Activated naive CD4-positive, alpha-beta T cell treated with anti-CD3 and anti-CD28 coated beads, Interleukin-2, amount 10 ng/mL, durations not matched to agents 7 days and 5 days (primary cell): ENCODE measurements at regions not wholly inside any gene's neighbourhood (a gene's known extent, or its start where the extent isn't known, plus 50 kb on each side); places are given as distances from the start of the nearest gene placed in this dataset.
"Not testable (repeated sequence)": the region's sequence is repeated elsewhere in the genome, so short reads cannot be mapped to it uniquely, and the experiment has no call there.

ENCODE experiments used
- CTCF ChIA-PET: fragments of 350-600 bp; sonication (Branson Sonifier 250); formaldehyde crosslinking; loops from one replicate; lab custom pipeline; 2021; ENCODE audit warnings: antibody characterized with exemption; lab: Charles Lee
- DNase-seq: peaks from one replicate; pipeline ENCODE4 v3.0.0-alpha.2; 2020
- H3K27ac Mint-ChIP-seq: one replicate; pipeline ENCODE4 v1.8.0; 2021; ENCODE audit warnings: mild to moderate bottlenecking, moderate library complexity, mixed read lengths
- H3K27me3 Mint-ChIP-seq: one replicate; pipeline ENCODE4 v1.8.0; 2021; ENCODE audit warnings: mild to moderate bottlenecking, mixed read lengths
- H3K36me3 Mint-ChIP-seq: one replicate; pipeline ENCODE4 v1.8.0; 2021; ENCODE audit warnings: mixed read lengths
- H3K4me1 Mint-ChIP-seq: one replicate; pipeline ENCODE4 v1.8.0; 2021; ENCODE audit warnings: mixed read lengths
- H3K4me3 Mint-ChIP-seq: one replicate; pipeline ENCODE4 v1.8.0; 2021; ENCODE audit warnings: mild to moderate bottlenecking, moderate library complexity, mixed read lengths
- H3K9me3 Mint-ChIP-seq: one replicate; pipeline ENCODE4 v1.8.0; 2021; ENCODE audit warnings: mixed read lengths

DNA sequence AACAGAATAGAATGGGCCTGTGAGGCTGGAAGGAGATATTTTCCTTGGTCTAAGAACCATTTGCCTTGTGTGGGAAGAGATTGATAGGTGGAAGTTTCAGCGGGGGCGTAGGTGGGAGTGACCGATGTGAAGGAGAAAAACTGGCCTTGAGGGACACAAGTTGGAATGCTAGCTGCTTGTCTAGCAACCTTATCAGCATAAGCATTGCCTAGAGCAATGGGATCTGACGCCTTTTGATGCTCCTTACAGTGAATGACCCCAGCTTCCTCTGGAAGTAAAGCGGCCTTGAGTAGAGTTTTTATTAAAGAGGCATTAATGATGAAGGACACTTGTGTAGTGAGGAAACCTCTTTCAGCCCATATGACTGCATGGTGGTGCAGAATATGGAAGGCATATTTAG lies 843.8 kb upstream of the ANO3 start:
- H3K27ac Mint-ChIP-seq, H3K9me3 Mint-ChIP-seq, H3K4me1 Mint-ChIP-seq, H3K36me3 Mint-ChIP-seq, CTCF ChIA-PET, DNase-seq, H3K27me3 Mint-ChIP-seq, H3K4me3 Mint-ChIP-seq: not testable (repeated sequence)

- CTCF ChIA-PET = not testable (repeated sequence)
Observed at GRCh38 chr11:25501426-25501825, 830.5 kb upstream of the ANO3 start.

DNA sequence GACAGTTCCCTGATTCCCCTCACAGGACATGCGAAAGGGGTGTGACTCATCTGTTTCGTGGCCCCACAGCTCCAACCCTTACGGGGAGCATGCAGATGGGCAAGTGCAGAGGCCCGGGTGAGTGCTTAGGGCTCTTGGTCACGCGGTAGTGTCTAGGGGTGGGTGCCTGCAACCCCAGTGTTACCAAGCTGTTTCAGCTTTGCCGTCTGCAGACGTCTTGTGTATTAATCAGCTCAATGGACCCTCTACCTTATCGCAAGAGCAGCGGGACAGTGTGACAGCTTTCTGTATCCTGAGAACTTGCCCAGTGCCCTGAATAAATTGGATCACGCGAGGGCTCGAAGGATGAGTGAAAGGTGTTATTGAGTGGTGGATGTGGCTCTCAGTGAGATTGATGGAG lies 816.4 kb upstream of the ANO3 start:
- Mint-ChIP-seq H3K4me3 (no peak overlapping the region), H3K27me3 (no peaks in the 10 kb centered on the region), H3K9me3 (peaks cover 11% of the 10 kb centered on the region), H3K4me1 (no peaks in the 10 kb centered on the region), H3K27ac (no peak overlapping the region), H3K36me3 (no peaks in the 10 kb centered on the region)
- no peak for DNase-seq
- CTCF ChIA-PET = no interaction called here

More at GRCh38 chr11:25501426-25501825, 830.5 kb upstream of the ANO3 start:
- H3K27me3 Mint-ChIP-seq, H3K9me3 Mint-ChIP-seq, DNase-seq, H3K4me3 Mint-ChIP-seq, H3K27ac Mint-ChIP-seq, H3K4me1 Mint-ChIP-seq, H3K36me3 Mint-ChIP-seq: not testable (repeated sequence)

GRCh38 chr11:25520459-25520858 lies 811.5 kb upstream of the ANO3 start:
- H3K27me3 Mint-ChIP-seq = no peaks in the 10 kb centered on the region
- CTCF ChIA-PET = no interaction called here
- H3K27ac Mint-ChIP-seq = no peak overlapping the region
- H3K36me3 Mint-ChIP-seq = no peaks in the 10 kb centered on the region
- peaks cover 6% of the 10 kb centered on the region for H3K9me3 Mint-ChIP-seq
- DNase-seq = no peak
- no peak overlapping the region for H3K4me3 Mint-ChIP-seq
- no peaks in the 10 kb centered on the region for H3K4me1 Mint-ChIP-seq

- Mint-ChIP-seq H3K27ac (no peak overlapping the region), H3K4me1 (no peaks in the 10 kb centered on the region), H3K9me3 (peaks cover 2% of the 10 kb centered on the region), H3K27me3 (no peaks in the 10 kb centered on the region), H3K4me3 (no peak overlapping the region), H3K36me3 (no peaks in the 10 kb centered on the region)
- CTCF ChIA-PET = no interaction called here
- no peak for DNase-seq
Observed at GRCh38 chr11:25527841-25528240, 804.1 kb upstream of the ANO3 start.

GRCh38 chr11:25529572-25529971 lies 802.4 kb upstream of the ANO3 start:
- H3K9me3 Mint-ChIP-seq = peaks cover 2% of the 10 kb centered on the region
- H3K36me3 Mint-ChIP-seq = no peaks in the 10 kb centered on the region
- no peak overlapping the region for H3K4me3 Mint-ChIP-seq
- no peak overlapping the region for H3K27ac Mint-ChIP-seq
- no peaks in the 10 kb centered on the region for H3K4me1 Mint-ChIP-seq
- CTCF ChIA-PET = no interaction called here
- no peaks in the 10 kb centered on the region for H3K27me3 Mint-ChIP-seq
- no peak for DNase-seq

DNA sequence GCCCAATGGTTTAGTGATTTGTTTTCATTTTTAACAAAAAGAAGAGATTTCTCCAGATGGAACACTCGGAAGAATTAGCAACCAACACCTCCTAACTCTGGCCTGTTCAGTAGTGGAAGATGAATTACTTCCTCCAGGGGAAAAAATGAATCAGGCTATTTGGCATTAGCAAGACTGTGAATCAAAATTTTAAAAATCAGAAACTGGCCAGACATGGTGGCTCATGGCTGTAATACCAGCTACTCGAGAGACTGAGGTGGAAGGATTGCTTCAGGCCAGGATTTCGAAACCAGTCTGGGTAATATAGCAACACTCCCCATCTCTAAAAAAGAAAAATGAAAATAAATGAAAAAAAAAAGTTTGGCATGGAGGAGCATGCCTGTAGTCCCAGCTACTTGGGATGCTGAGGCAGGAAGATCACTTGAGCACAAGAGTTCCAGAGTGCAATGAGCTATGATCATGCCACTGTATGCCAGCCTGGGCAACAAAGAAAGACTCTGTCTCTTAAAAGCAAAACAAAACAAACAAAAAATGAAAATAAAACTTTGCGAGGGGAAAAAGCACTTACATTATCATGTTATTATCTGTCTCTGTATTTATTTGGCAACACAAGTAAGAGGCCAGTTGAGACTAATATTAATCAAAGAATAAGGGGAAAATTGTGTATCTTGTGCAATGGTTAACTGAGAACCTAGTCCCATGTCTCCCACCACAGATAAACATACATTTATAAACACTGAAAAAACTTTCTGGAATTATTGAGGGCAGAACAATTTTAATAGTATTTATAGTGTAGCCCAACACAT lies 796.3 kb upstream of the ANO3 start:
- no peak overlapping the region for H3K4me3 Mint-ChIP-seq

GRCh38 chr11:25536289-25536688 lies 795.6 kb upstream of the ANO3 start:
- no peaks in the 10 kb centered on the region for H3K4me1 Mint-ChIP-seq

More for the DNA sequence above, 796.3 kb upstream of the ANO3 start:
- no peaks in the 10 kb centered on the region for H3K36me3 Mint-ChIP-seq
- DNase-seq = no peak
- no peaks in the 10 kb centered on the region for H3K4me1 Mint-ChIP-seq
- no peaks in the 10 kb centered on the region for H3K27me3 Mint-ChIP-seq
- peaks cover 3% of the 10 kb centered on the region for H3K9me3 Mint-ChIP-seq
- H3K27ac Mint-ChIP-seq = no peak overlapping the region
- CTCF ChIA-PET = no interaction called here

DNA sequence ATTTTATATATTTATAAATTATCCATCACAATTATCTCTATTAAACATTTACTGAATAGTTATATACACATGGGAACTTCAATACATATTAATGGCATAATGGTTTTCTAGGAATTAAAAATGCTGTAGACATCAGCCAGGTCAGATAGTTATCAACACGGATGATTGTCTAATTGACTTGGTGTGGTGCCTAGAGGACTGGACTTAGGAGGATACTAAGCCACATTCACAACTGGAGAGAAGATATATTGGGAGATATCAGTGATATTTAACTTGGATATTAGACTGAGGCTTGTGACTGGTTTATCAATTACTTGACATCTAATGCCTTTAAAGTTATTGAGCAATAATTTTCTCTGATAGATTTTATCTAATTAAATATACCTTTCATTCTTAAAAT lies 794.5 kb upstream of the ANO3 start:
- CTCF ChIA-PET = no interaction called here
- no peak overlapping the region for H3K27ac Mint-ChIP-seq
- no peak for DNase-seq
- H3K27me3 Mint-ChIP-seq = no peaks in the 10 kb centered on the region
- H3K4me1 Mint-ChIP-seq = no peaks in the 10 kb centered on the region
- peaks cover 3% of the 10 kb centered on the region for H3K9me3 Mint-ChIP-seq
- H3K4me3 Mint-ChIP-seq = no peak overlapping the region
- H3K36me3 Mint-ChIP-seq = no peaks in the 10 kb centered on the region

More at GRCh38 chr11:25536289-25536688, 795.6 kb upstream of the ANO3 start:
- DNase-seq = no peak
- CTCF ChIA-PET = no interaction called here
- no peak overlapping the region for H3K27ac Mint-ChIP-seq
- no peak overlapping the region for H3K4me3 Mint-ChIP-seq
- H3K36me3 Mint-ChIP-seq = no peaks in the 10 kb centered on the region
- no peaks in the 10 kb centered on the region for H3K27me3 Mint-ChIP-seq
- H3K9me3 Mint-ChIP-seq = peaks cover 3% of the 10 kb centered on the region

DNA sequence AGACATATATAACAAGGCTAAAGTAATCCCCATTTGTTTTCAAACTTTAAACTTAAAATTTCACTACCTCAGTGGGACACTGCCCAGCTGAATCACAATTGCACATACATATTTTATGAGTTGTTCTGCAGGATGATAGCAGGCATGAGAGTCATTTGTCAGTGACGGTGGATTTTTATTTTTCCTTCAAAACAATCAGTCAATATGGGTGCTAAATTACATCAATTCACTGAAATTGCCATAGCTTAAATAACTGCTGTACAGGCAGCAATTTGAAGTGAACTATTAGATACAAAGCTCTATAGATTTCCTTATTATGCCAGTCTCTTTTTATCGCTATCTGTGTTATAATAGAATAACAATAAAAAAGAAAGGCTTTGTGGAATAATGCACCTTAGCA lies 784.6 kb upstream of the ANO3 start:
- Mint-ChIP-seq H3K4me1 (no peaks in the 10 kb centered on the region), H3K36me3 (no peaks in the 10 kb centered on the region), H3K27me3 (no peaks in the 10 kb centered on the region), H3K9me3 (peaks cover 17% of the 10 kb centered on the region), H3K27ac (no peak overlapping the region), H3K4me3 (no peak overlapping the region)
- no peak for DNase-seq
- CTCF ChIA-PET = no interaction called here

DNA sequence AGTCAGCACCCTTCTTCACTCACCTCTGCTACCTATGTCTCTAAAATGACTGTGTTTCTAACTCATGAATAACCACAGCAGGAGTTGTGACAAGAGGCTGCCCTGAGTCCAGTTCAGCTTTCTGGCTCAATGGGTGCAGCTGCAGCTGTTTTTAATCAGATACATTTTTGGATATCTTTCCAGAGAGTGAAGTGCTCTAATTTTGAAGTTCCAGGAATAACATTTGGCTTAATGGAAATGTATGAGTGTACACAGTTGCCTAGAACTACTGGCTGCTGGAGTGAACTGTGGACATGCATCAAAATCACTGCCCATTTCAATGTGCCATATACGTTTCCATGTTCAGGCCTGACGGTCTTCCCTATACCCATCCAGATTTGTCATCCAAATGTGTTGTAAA lies 769.5 kb upstream of the ANO3 start:
- H3K36me3 Mint-ChIP-seq = no peaks in the 10 kb centered on the region
- DNase-seq = no peak
- H3K27ac Mint-ChIP-seq = no peak overlapping the region
- H3K4me1 Mint-ChIP-seq = no peaks in the 10 kb centered on the region
- H3K4me3 Mint-ChIP-seq = no peak overlapping the region
- CTCF ChIA-PET = no interaction called here
- peaks cover 9% of the 10 kb centered on the region for H3K9me3 Mint-ChIP-seq
- H3K27me3 Mint-ChIP-seq = no peaks in the 10 kb centered on the region

- Mint-ChIP-seq H3K4me3 (no peak overlapping the region), H3K36me3 (no peaks in the 10 kb centered on the region), H3K27ac (no peak overlapping the region), H3K27me3 (no peaks in the 10 kb centered on the region), H3K9me3 (peaks cover 9% of the 10 kb centered on the region), H3K4me1 (no peaks in the 10 kb centered on the region)
- CTCF ChIA-PET = no interaction called here
- DNase-seq = no peak
Observed at GRCh38 chr11:25565846-25566245, 766.1 kb upstream of the ANO3 start.

- no peak overlapping the region for H3K27ac Mint-ChIP-seq
- no peaks in the 10 kb centered on the region for H3K4me1 Mint-ChIP-seq
- no peak for DNase-seq
- CTCF ChIA-PET = no interaction called here
- H3K4me3 Mint-ChIP-seq = no peak overlapping the region
- H3K27me3 Mint-ChIP-seq = no peaks in the 10 kb centered on the region
- peaks cover 10% of the 10 kb centered on the region for H3K9me3 Mint-ChIP-seq
- no peaks in the 10 kb centered on the region for H3K36me3 Mint-ChIP-seq
Observed at GRCh38 chr11:25566298-25567200, 765.4 kb upstream of the ANO3 start.

DNA sequence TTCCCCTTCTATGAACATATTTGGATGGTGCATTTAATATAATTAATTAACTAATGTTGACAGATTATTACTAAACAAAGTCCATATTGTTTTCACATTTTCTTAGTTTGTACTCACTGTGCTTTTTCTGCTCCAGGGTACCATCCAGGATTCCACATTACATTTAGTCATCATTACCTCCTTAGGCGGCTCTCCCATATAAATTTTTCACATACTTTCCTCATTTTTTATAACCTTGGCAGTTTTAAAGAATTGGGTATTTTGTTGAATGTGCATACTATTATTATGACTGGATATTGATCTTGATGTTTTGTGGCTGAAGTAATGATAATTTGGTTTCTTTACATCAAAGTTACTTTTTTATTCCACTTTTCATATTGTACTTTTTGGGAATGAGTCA lies 755.6 kb upstream of the ANO3 start:
- Mint-ChIP-seq H3K27me3 (no peaks in the 10 kb centered on the region), H3K4me1 (no peaks in the 10 kb centered on the region), H3K9me3 (peaks cover 12% of the 10 kb centered on the region), H3K36me3 (no peaks in the 10 kb centered on the region), H3K27ac (no peak overlapping the region), H3K4me3 (no peak overlapping the region)
- no peak for DNase-seq
- CTCF ChIA-PET = no interaction called here

GRCh38 chr11:25579554-25579953 lies 752.4 kb upstream of the ANO3 start:
- CTCF ChIA-PET, H3K4me3 Mint-ChIP-seq, H3K36me3 Mint-ChIP-seq, H3K27me3 Mint-ChIP-seq, H3K4me1 Mint-ChIP-seq, H3K27ac Mint-ChIP-seq, DNase-seq: not testable (repeated sequence)
- H3K9me3 Mint-ChIP-seq = peaks cover 12% of the 10 kb centered on the region
